HCT116 (cell line): ENCODE measurements at regions not wholly inside any gene's neighbourhood (a gene's known extent, or its start where the extent isn't known, plus 50 kb on each side); places are given as distances from the start of the nearest gene placed in this dataset.

Experiments
- ATAC-seq: fragments of 200-7000 bp; cut with Tn5 transposase; 2 replicates; pipeline ENCODE4 v1.9.1; 2020; ENCODE audit warnings: mild to moderate bottlenecking, moderate library complexity
- BruUV-seq: library from RNA; stranded (reverse); fragments of 400-500 nt; replicated peaks from 2 replicates; lab custom pipeline; 2021; lab: Mats Ljungman, UMichigan
- CTCF ChIA-PET: fragments of 300-600 bp; sonication (Branson Sonifier 250); formaldehyde crosslinking; loops from one replicate; lab custom pipeline; 2021; ENCODE audit warnings: antibody characterized with exemption; lab: Charles Lee
- POLR2A ChIA-PET: fragments of 300-600, 350-600 bp; sonication (Branson Sonifier 250); formaldehyde crosslinking; loops from one replicate; lab custom pipeline; 2021; ENCODE audit warnings: antibody characterized with exemption; lab: Charles Lee
- RAD21 ChIA-PET, 2 experiments: fragments of 300-600 bp; sonication (Branson Sonifier 250); formaldehyde crosslinking; loops; one replicate each; lab custom pipeline; 2023; ENCODE audit warnings: low total read pairs in 2 of 2; ENCODE audit not compliant: uncharacterized antibody in 2 of 2, unreplicated experiment in 2 of 2, low non-redundant PET in 1 of 2; lab: Charles Lee
- DNase-seq: peaks from one replicate; pipeline ENCODE4 v3.0.0-alpha.2; 2010; ENCODE audit warnings: low read depth, low spot score
- H2AFZ ChIP-seq: fragments of 200-600 bp; shearing (Covaris generic), sonication (generic); 2 replicates; pipeline ENCODE4 v1.6.1; 2017; ENCODE audit warnings: low read depth, mixed run types, mixed read lengths, antibody characterized with exemption, low read length; ENCODE audit not compliant: poor library complexity, severe bottlenecking
- H3K27ac ChIP-seq: 2 replicates; pipeline ENCODE4 v1.5.1; 2012; ENCODE audit warnings: low read depth, low read length
- H3K27me3 ChIP-seq: fragments of 200-600 bp; sonication (generic); 2 replicates; pipeline ENCODE4 v1.6.1; 2016; ENCODE audit warnings: mixed run types, low read length, mixed read lengths; ENCODE audit not compliant: insufficient read depth
- H3K36me3 ChIP-seq, 2 experiments: fragments of 200-500 bp in 1 of 2; fragments of 200-600 bp in 1 of 2; sonication (Bioruptor generic) in 1 of 2; sonication (generic) in 1 of 2; 2 replicates each; pipeline versions ENCODE4 v1.5.1 to v1.6.1; 2014 to 2016; ENCODE audit warnings: low read length in 2 of 2, inconsistent platforms in 1 of 2, mixed read lengths in 1 of 2, mixed run types in 1 of 2; ENCODE audit not compliant: insufficient read depth in 2 of 2, control insufficient read depth in 1 of 2
- H3K4me1 ChIP-seq, 2 experiments: fragments of 200-600 bp in 1 of 2; sonication (generic) in 1 of 2; 2 replicates each; pipeline versions ENCODE4 v1.5.1 to v1.6.1; 2012 to 2017; ENCODE audit warnings: low read length in 2 of 2, inconsistent platforms in 1 of 2, mild to moderate bottlenecking in 1 of 2, mixed read lengths in 1 of 2, mixed run types in 1 of 2, moderate library complexity in 1 of 2; ENCODE audit not compliant: insufficient read depth in 2 of 2, control insufficient read depth in 1 of 2
- H3K4me2 ChIP-seq: fragments of 200-600 bp; sonication (generic); 2 replicates; pipeline ENCODE4 v1.6.1; 2017; ENCODE audit warnings: mixed run types, low read length, mixed read lengths
- H3K4me3 ChIP-seq, 2 experiments: fragments of 200-600 bp in 1 of 2; sonication (generic) in 1 of 2; replicated peaks in 1 of 2; 2 replicates each; pipeline ENCODE4 v1.5.1; 2011 to 2016; ENCODE audit warnings: low read length in 2 of 2, control low read depth in 1 of 2, low read depth in 1 of 2, mild to moderate bottlenecking in 1 of 2, mixed read lengths in 1 of 2, mixed run types in 1 of 2
- H3K79me2 ChIP-seq: fragments of 200-600 bp; sonication (generic); 2 replicates; pipeline ENCODE4 v1.6.1; 2017; ENCODE audit warnings: mild to moderate bottlenecking, mixed run types, low read length, moderate library complexity, mixed read lengths; ENCODE audit not compliant: insufficient read depth
- H3K9ac ChIP-seq: fragments of 200-600 bp; sonication (generic); 2 replicates; pipeline ENCODE4 v1.6.1; 2016; ENCODE audit warnings: low read length, mixed read lengths
- H3K9me2 ChIP-seq: fragments of 200-600 bp; sonication (generic), shearing (Covaris generic); 2 replicates; pipeline ENCODE4 v1.6.1; 2017; ENCODE audit warnings: mixed run types, mild to moderate bottlenecking, moderate library complexity; ENCODE audit not compliant: insufficient read depth
- H3K9me3 ChIP-seq, 2 experiments: fragments of 200-500 bp in 1 of 2; fragments of 200-600 bp in 1 of 2; sonication (Bioruptor generic) in 1 of 2; sonication (generic) in 1 of 2; 2 replicates each; pipeline ENCODE4 v1.6.1; 2014 to 2017; ENCODE audit warnings: low read length in 2 of 2, mixed read lengths in 2 of 2, inconsistent platforms in 1 of 2, low read depth in 1 of 2, mild to moderate bottlenecking in 1 of 2, mixed run types in 1 of 2, moderate library complexity in 1 of 2; ENCODE audit not compliant: control insufficient read depth in 1 of 2, insufficient read depth in 1 of 2
- H4K20me1 ChIP-seq: fragments of 200-600 bp; sonication (generic), shearing (Covaris generic); 2 replicates; pipeline ENCODE4 v1.6.1; 2017; ENCODE audit warnings: mixed run types, mild to moderate bottlenecking, moderate library complexity; ENCODE audit not compliant: insufficient read depth
- ATF3 ChIP-seq: IDR thresholded peaks from 2 replicates; pipeline ENCODE4 v1.6.1; 2012
- CEBPB ChIP-seq: IDR thresholded peaks from 2 replicates; pipeline ENCODE4 v1.6.1; 2012; ENCODE audit warnings: low read depth
- CTCF ChIP-seq, 3 experiments: fragments of 200-600 bp in 1 of 3; sonication (generic) in 1 of 3; IDR thresholded peaks in 2 of 3; conservative IDR thresholded peaks in 1 of 3; 2 replicates each; pipeline ENCODE4 v1.5.1; 2012 to 2017; ENCODE audit warnings: low read depth in 2 of 3, low read length in 2 of 3, antibody characterized with exemption in 1 of 3, borderline replicate concordance in 1 of 3, control low read depth in 1 of 3, mild to moderate bottlenecking in 1 of 3, mixed read lengths in 1 of 3, mixed run types in 1 of 3, moderate library complexity in 1 of 3; ENCODE audit not compliant: insufficient read depth in 1 of 3
- EGR1 ChIP-seq: IDR thresholded peaks from 2 replicates; pipeline ENCODE4 v1.6.1; 2012; ENCODE audit warnings: low read depth
- EZH2 ChIP-seq: fragments of 200-600 bp; sonication (generic); IDR thresholded peaks from 2 replicates; pipeline ENCODE4 v1.6.1; 2017; ENCODE audit warnings: antibody characterized with exemption, mixed run types
- EZH2phosphoT487 ChIP-seq: fragments of 200-600 bp; IDR thresholded peaks from 2 replicates; pipeline ENCODE4 v1.6.1; 2018; ENCODE audit warnings: antibody characterized with exemption, borderline replicate concordance
- FOSL1 ChIP-seq: IDR thresholded peaks from 2 replicates; pipeline ENCODE4 v1.6.1; 2012; ENCODE audit warnings: low read depth
- JUND ChIP-seq: IDR thresholded peaks from 2 replicates; pipeline ENCODE4 v1.6.1; 2012
- MAX ChIP-seq: IDR thresholded peaks from 2 replicates; pipeline ENCODE4 v1.6.1; 2012
- POLR2A ChIP-seq: IDR thresholded peaks from 2 replicates; pipeline ENCODE4 v1.7.0; 2011; ENCODE audit warnings: borderline replicate concordance; ENCODE audit not compliant: insufficient read depth, insufficient read length; ENCODE audit errors: extremely low read depth
- POLR2AphosphoS5 ChIP-seq: IDR thresholded peaks from 2 replicates; pipeline ENCODE4 v1.6.1; 2011; ENCODE audit warnings: mild to moderate bottlenecking, low read depth, low read length, moderate library complexity
- RAD21 ChIP-seq: IDR thresholded peaks from 2 replicates; pipeline ENCODE4 v1.6.1; 2012; ENCODE audit warnings: low read depth, mild to moderate bottlenecking
- SIN3A ChIP-seq: IDR thresholded peaks from 2 replicates; pipeline ENCODE4 v1.6.1; 2012; ENCODE audit warnings: low read depth
- SP1 ChIP-seq: IDR thresholded peaks from 2 replicates; pipeline ENCODE4 v1.6.1; 2012; ENCODE audit warnings: low read depth
- SRF ChIP-seq: IDR thresholded peaks from 2 replicates; pipeline ENCODE4 v1.6.1; 2012; ENCODE audit warnings: low read depth
- TCF7L2 ChIP-seq: IDR thresholded peaks from 2 replicates; pipeline ENCODE4 v1.7.0; 2011; ENCODE audit warnings: borderline replicate concordance, inconsistent platforms; ENCODE audit not compliant: insufficient read depth, insufficient read length; ENCODE audit errors: extremely low read depth
- YY1 ChIP-seq: IDR thresholded peaks from 2 replicates; pipeline ENCODE4 v1.6.1; 2011; ENCODE audit warnings: low read length, low read depth, moderate library complexity, mild to moderate bottlenecking; ENCODE audit not compliant: insufficient replicate concordance; ENCODE audit errors: extremely low read depth
- ZBTB33 ChIP-seq: IDR thresholded peaks from 2 replicates; pipeline ENCODE4 v1.6.1; 2011; ENCODE audit warnings: mild to moderate bottlenecking, low read length, moderate library complexity; ENCODE audit not compliant: insufficient replicate concordance; ENCODE audit errors: extremely low read depth
- ZFX ChIP-seq: fragments of 450-650 bp; IDR thresholded peaks from 2 replicates; pipeline ENCODE4 v1.6.1; 2017
- ZNF274 ChIP-seq: fragments of 200-500 bp; sonication (Bioruptor generic); IDR thresholded peaks from 2 replicates; pipeline ENCODE4 v1.6.1; 2014; ENCODE audit warnings: mild to moderate bottlenecking, low read depth, low read length, inconsistent platforms
- intact Hi-C: fragments of 100-400 bp; cut with micrococcal nuclease; formaldehyde crosslinking; loops from 2 replicates; pipeline ENCODE4 v1.10.0; 2022

- TF ChIP-seq ZNF274, result no peak
- TF ChIP-seq SIN3A, result no peak
Measured at GRCh38 chr3:109784285-109784684, 446.9 kb upstream of the DPPA4 start (continued).

GRCh38 chr3:109784852-109785631, 447.7 kb upstream of the DPPA4 start:
- H4K20me1 ChIP-seq, result no peaks in the 10 kb centered on the region
- H3K4me2 ChIP-seq, result no peak overlapping the region
- no peak overlapping the region for H2AFZ ChIP-seq
- RAD21 ChIA-PET, result no interaction called here
- POLR2A ChIA-PET, result no interaction called here
- no peak overlapping the region for H3K9ac ChIP-seq
- ATAC-seq, result no peak
- CTCF ChIA-PET, result no interaction called here
- intact Hi-C loops, result no loop called here
- no TSS peak for BruUV-seq
- no peak overlapping the region for H3K27ac ChIP-seq
- no peak for DNase-seq
- H3K9me3 ChIP-seq, result peaks cover 0 to 4% of the 10 kb centered on the region in 2 experiments; a peak in 1 of 4 replicates
- H3K4me3 ChIP-seq, result no peak overlapping the region
- H3K79me2 ChIP-seq, result no peaks in the 10 kb centered on the region
- no peaks in the 10 kb centered on the region for H3K36me3 ChIP-seq
- H3K4me1 ChIP-seq, result no peaks in the 10 kb centered on the region
- no peaks in the 10 kb centered on the region for H3K9me2 ChIP-seq
- no peak for TF ChIP-seq YY1
- no peak for TF ChIP-seq POLR2A
- TF ChIP-seq RAD21, result no peak
- no peak for TF ChIP-seq FOSL1
- TF ChIP-seq CTCF (IDR thresholded peaks at IDR 0.05 in 2 of 3, conservative IDR thresholded peaks at IDR 0.05 in 1 of 3; ENCODE audit: borderline replicate concordance in 1 of 3, insufficient read depth in 1 of 3, low read depth in 2 of 3, low read length in 2 of 3), result no peak
- TF ChIP-seq SRF, result no peak
- no peak for TF ChIP-seq EZH2
- TF ChIP-seq ZFX, result no peak
- no peak for TF ChIP-seq ATF3
- no peak for TF ChIP-seq EGR1
- no peak for TF ChIP-seq SIN3A
- TF ChIP-seq CEBPB, result no peak
- TF ChIP-seq JUND, result no peak
- no peak for TF ChIP-seq MAX
- TF ChIP-seq POLR2AphosphoS5, result no peak
- TF ChIP-seq ZBTB33, result no peak
- no peak for TF ChIP-seq TCF7L2
- TF ChIP-seq SP1, result no peak
- TF ChIP-seq EZH2phosphoT487, result no peak
- H3K27me3 ChIP-seq, result no peaks in the 10 kb centered on the region
